ENCODE measurements at regions not wholly inside any gene's neighbourhood (a gene's known extent, or its start where the extent isn't known, plus 50 kb on each side); places are given as distances from the start of the nearest gene placed in this dataset.
"Not testable (repeated sequence)": the region's sequence is repeated elsewhere in the genome, so short reads cannot be mapped to it uniquely, and the experiment has no call there.

DNA sequence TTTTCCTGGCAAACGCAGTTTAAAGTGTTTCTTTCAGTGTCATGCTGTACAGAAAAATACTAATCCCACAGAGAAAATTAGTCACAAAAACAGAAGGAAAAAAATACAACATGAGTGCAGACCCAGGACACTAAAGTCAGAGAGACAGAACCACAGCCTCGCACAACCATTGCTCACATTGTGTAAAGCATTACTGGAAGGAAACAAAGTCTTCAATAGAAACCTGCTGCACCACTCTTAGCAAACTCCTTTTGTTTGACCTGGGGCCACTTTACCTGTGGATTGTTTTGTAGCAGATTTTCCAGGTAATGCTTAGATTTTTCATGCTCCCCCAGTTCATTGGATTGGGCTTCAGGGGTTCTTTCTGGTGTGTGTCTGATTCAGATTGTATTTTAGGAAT is 131.8 kb upstream of the TMLHE start:
- no peak for FAIRE-seq
- H3K36me3 ChIP-seq (ENCODE audit: control insufficient read depth in 2 of 2, extremely low read depth in 1 of 2, insufficient read depth in 2 of 2, low read length in 2 of 2): no peaks in the 10 kb centered on the region
- H3K4me2 ChIP-seq (ENCODE audit: control insufficient read depth, extremely low read depth, insufficient read depth, low read depth, low read length): no peak overlapping the region
- no peak overlapping the region for H3K27ac ChIP-seq (ENCODE audit: control insufficient read depth, insufficient read depth, low read length)
- no peaks in the 10 kb centered on the region for H4K20me1 ChIP-seq (ENCODE audit: control insufficient read depth, extremely low read depth, insufficient read depth, low read length)
- no peaks in the 10 kb centered on the region for H3K4me1 ChIP-seq (ENCODE audit: control insufficient read depth, extremely low read depth, insufficient read depth, low read length)
- H3K79me2 ChIP-seq (ENCODE audit: control insufficient read depth, insufficient read depth, low read length): no peaks in the 10 kb centered on the region
- H3K9me1 ChIP-seq (ENCODE audit: control insufficient read depth, extremely low read depth, insufficient read depth, low read length): no peaks in the 10 kb centered on the region
- TF ChIP-seq, protein P1, sequence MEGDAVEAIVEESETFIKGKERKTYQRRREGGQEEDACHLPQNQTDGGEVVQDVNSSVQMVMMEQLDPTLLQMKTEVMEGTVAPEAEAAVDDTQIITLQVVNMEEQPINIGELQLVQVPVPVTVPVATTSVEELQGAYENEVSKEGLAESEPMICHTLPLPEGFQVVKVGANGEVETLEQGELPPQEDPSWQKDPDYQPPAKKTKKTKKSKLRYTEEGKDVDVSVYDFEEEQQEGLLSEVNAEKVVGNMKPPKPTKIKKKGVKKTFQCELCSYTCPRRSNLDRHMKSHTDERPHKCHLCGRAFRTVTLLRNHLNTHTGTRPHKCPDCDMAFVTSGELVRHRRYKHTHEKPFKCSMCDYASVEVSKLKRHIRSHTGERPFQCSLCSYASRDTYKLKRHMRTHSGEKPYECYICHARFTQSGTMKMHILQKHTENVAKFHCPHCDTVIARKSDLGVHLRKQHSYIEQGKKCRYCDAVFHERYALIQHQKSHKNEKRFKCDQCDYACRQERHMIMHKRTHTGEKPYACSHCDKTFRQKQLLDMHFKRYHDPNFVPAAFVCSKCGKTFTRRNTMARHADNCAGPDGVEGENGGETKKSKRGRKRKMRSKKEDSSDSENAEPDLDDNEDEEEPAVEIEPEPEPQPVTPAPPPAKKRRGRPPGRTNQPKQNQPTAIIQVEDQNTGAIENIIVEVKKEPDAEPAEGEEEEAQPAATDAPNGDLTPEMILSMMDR (optimal IDR thresholded peaks at IDR 0.05 in 1 of 3, IDR thresholded peaks at IDR 0.05 in 1 of 3, conservative IDR thresholded peaks at IDR 0.05 in 1 of 3; ENCODE audit: extremely low read depth in 1 of 3, insufficient read depth in 2 of 3, low read length in 3 of 3): no peak
- TF ChIP-seq EZH2 (IDR thresholded peaks at IDR 0.05; ENCODE audit: low read length): no peak
- H3K9ac ChIP-seq (ENCODE audit: control insufficient read depth, extremely low read depth, insufficient read depth, low read length): no peak overlapping the region
- no peak for DNase-seq (ENCODE audit: low read depth, low spot score)
- H3K4me3 ChIP-seq (ENCODE audit: control insufficient read depth in 2 of 3, extremely low read depth in 1 of 3, insufficient read depth in 2 of 3, low read depth in 1 of 3, low read length in 3 of 3): no peak overlapping the region
- dilution Hi-C loops (cut with MboI; ENCODE audit: extremely low pct_ligation_motif_present, low sequenced_read_pairs): no loop called here
- no peaks in the 10 kb centered on the region for H3K9me3 ChIP-seq (ENCODE audit: control insufficient read depth, low read depth, low read length)
- no peak overlapping the region for H2AFZ ChIP-seq (ENCODE audit: control insufficient read depth, low read length)
- H3K27me3 ChIP-seq (ENCODE audit: control insufficient read depth, extremely low read depth, insufficient read depth, low read length): no peaks in the 10 kb centered on the region

DNA sequence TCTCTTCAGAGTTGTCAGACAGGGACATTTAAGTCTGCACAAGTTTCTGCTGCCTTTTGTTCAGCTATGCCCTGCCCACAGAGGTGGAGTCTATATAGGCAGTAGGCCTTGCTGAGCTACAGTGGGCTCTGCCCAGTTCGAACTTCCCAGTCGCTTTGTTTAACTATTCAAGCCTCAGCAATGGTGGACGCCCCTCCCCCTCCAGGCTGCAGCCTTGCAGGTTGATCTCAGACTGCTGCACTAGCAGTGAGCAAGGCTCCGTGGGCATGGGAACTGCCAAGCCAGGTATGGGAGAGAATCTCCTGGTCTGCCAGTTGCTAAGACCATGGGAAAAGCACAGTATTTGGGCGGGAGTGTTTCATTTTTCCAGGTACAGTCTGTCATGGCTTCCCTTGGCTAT is 115.6 kb upstream of the TMLHE start:
- not testable (repeated sequence) for H3K4me3 ChIP-seq (ENCODE audit: control insufficient read depth in 2 of 3, extremely low read depth in 1 of 3, insufficient read depth in 2 of 3, low read depth in 1 of 3, low read length in 3 of 3); FAIRE-seq

DNA sequence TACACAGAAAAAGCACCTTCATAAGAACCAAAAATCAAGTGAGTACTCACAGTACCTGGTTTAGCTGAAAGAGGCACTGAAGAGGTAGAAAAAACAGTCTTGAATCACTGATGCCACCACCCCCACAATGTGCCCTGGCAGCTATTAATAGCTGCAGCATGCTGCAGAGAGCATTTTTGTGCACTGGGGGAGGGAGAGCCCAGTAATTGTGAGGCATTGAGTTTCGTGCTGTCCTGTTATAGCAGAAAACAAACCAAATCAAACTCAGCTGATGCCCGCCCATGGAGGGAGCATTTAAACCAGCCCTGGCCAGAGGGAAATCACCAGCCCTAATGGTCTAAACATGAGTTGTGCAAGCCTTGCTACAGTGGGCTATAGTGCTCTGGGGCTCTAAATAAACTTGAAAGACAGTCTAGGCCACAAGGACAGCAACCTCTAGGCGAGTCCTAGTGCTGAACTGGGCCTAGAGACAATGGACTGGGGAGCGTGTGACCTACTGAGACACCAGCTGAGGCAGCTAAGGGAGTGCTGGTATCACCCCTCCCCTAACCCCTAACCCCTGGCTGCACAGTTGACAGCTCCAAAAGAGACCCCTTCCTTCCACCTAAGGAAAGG is 106.3 kb upstream of the TMLHE start:
- Histone ChIP-seq H4K20me1 (ENCODE audit: control insufficient read depth, extremely low read depth, insufficient read depth, low read length) (no peaks in the 10 kb centered on the region), H3K4me3 (ENCODE audit: control insufficient read depth in 2 of 3, extremely low read depth in 1 of 3, insufficient read depth in 2 of 3, low read depth in 1 of 3, low read length in 3 of 3) (no peak overlapping the region), H3K27me3 (ENCODE audit: control insufficient read depth, extremely low read depth, insufficient read depth, low read length) (no peaks in the 10 kb centered on the region), H3K36me3 (ENCODE audit: control insufficient read depth in 2 of 2, extremely low read depth in 1 of 2, insufficient read depth in 2 of 2, low read length in 2 of 2) (no peaks in the 10 kb centered on the region), H2AFZ (ENCODE audit: control insufficient read depth, low read length) (no peak overlapping the region), H3K79me2 (ENCODE audit: control insufficient read depth, insufficient read depth, low read length) (no peaks in the 10 kb centered on the region), H3K4me1 (ENCODE audit: control insufficient read depth, extremely low read depth, insufficient read depth, low read length) (peaks cover 3% of the 10 kb centered on the region), H3K9me3 (ENCODE audit: control insufficient read depth, low read depth, low read length) (no peaks in the 10 kb centered on the region), H3K27ac (ENCODE audit: control insufficient read depth, insufficient read depth, low read length) (no peak overlapping the region), H3K9ac (ENCODE audit: control insufficient read depth, extremely low read depth, insufficient read depth, low read length) (no peak overlapping the region), H3K9me1 (ENCODE audit: control insufficient read depth, extremely low read depth, insufficient read depth, low read length) (no peaks in the 10 kb centered on the region), H3K4me2 (ENCODE audit: control insufficient read depth, extremely low read depth, insufficient read depth, low read depth, low read length) (no peak overlapping the region)
- TF ChIP-seq, protein P1 (optimal IDR thresholded peaks at IDR 0.05 in 1 of 3, IDR thresholded peaks at IDR 0.05 in 1 of 3, conservative IDR thresholded peaks at IDR 0.05 in 1 of 3; ENCODE audit: extremely low read depth in 1 of 3, insufficient read depth in 2 of 3, low read length in 3 of 3): no peak
- no peak for TF ChIP-seq EZH2 (IDR thresholded peaks at IDR 0.05; ENCODE audit: low read length)
- DNase-seq (ENCODE audit: low read depth, low spot score): no peak
- no peak for FAIRE-seq
- dilution Hi-C loops (cut with MboI; ENCODE audit: extremely low pct_ligation_motif_present, low sequenced_read_pairs): no loop called here

More for the DNA sequence above, 115.6 kb upstream of the TMLHE start:
- H3K4me1 ChIP-seq (ENCODE audit: control insufficient read depth, extremely low read depth, insufficient read depth, low read length); dilution Hi-C loops (cut with MboI; ENCODE audit: extremely low pct_ligation_motif_present, low sequenced_read_pairs); H3K36me3 ChIP-seq (ENCODE audit: control insufficient read depth in 2 of 2, extremely low read depth in 1 of 2, insufficient read depth in 2 of 2, low read length in 2 of 2); H3K9me1 ChIP-seq (ENCODE audit: control insufficient read depth, extremely low read depth, insufficient read depth, low read length); H3K79me2 ChIP-seq (ENCODE audit: control insufficient read depth, insufficient read depth, low read length); H3K4me2 ChIP-seq (ENCODE audit: control insufficient read depth, extremely low read depth, insufficient read depth, low read depth, low read length); H3K9me3 ChIP-seq (ENCODE audit: control insufficient read depth, low read depth, low read length); H3K9ac ChIP-seq (ENCODE audit: control insufficient read depth, extremely low read depth, insufficient read depth, low read length); H4K20me1 ChIP-seq (ENCODE audit: control insufficient read depth, extremely low read depth, insufficient read depth, low read length); H3K27me3 ChIP-seq (ENCODE audit: control insufficient read depth, extremely low read depth, insufficient read depth, low read length); H3K27ac ChIP-seq (ENCODE audit: control insufficient read depth, insufficient read depth, low read length); DNase-seq (ENCODE audit: low read depth, low spot score); H2AFZ ChIP-seq (ENCODE audit: control insufficient read depth, low read length): not testable (repeated sequence)
